H9 (cell line): ENCODE measurements at regions not wholly inside any gene's neighbourhood (a gene's known extent, or its start where the extent isn't known, plus 50 kb on each side); places are given as distances from the start of the nearest gene placed in this dataset.

Experiments used
- DNase-seq: peaks from one replicate; pipeline ENCODE4 v3.0.0-alpha.2; 2017
- H2AFZ ChIP-seq: one replicate; pipeline ENCODE4 v1.6.1; 2013; ENCODE audit warnings: mild to moderate bottlenecking, low read length, control low read depth, moderate library complexity
- H2AK5ac ChIP-seq: 2 replicates; pipeline ENCODE4 v1.6.1; 2013; ENCODE audit warnings: low read length, control low read depth, mixed read lengths; ENCODE audit not compliant: insufficient read length
- H2BK120ac ChIP-seq: one replicate; pipeline ENCODE4 v1.6.1; 2013; ENCODE audit warnings: low read depth, mild to moderate bottlenecking, low read length, control low read depth, inconsistent platforms; ENCODE audit not compliant: poor library complexity, severe bottlenecking
- H2BK12ac ChIP-seq: 2 replicates; pipeline ENCODE4 v1.6.1; 2013; ENCODE audit warnings: low read length, control low read depth, mixed read lengths, low read depth; ENCODE audit not compliant: insufficient read length
- H2BK15ac ChIP-seq: 2 replicates; pipeline ENCODE4 v1.6.1; 2013; ENCODE audit warnings: low read depth, low read length, control low read depth
- H2BK20ac ChIP-seq: one replicate; pipeline ENCODE4 v1.6.1; 2013; ENCODE audit warnings: low read depth, mild to moderate bottlenecking, low read length, control low read depth, inconsistent platforms; ENCODE audit not compliant: poor library complexity, severe bottlenecking
- H2BK5ac ChIP-seq: 2 replicates; pipeline ENCODE4 v1.6.1; 2013; ENCODE audit warnings: low read length, control low read depth, mixed read lengths; ENCODE audit not compliant: insufficient read length
- H3K14ac ChIP-seq: 2 replicates; pipeline ENCODE4 v1.6.1; 2013; ENCODE audit warnings: low read length, control low read depth; ENCODE audit not compliant: insufficient read depth
- H3K18ac ChIP-seq: 2 replicates; pipeline ENCODE4 v1.6.1; 2013; ENCODE audit warnings: low read depth, mild to moderate bottlenecking, mixed read lengths, low read length, control low read depth; ENCODE audit not compliant: insufficient read length
- H3K23ac ChIP-seq: 2 replicates; pipeline ENCODE4 v1.6.1; 2013; ENCODE audit warnings: low read length, control low read depth, mixed read lengths, low read depth; ENCODE audit not compliant: insufficient read length
- H3K23me2 ChIP-seq: 2 replicates; pipeline ENCODE4 v1.6.1; 2013; ENCODE audit warnings: low read depth, mild to moderate bottlenecking, mixed read lengths, low read length, control low read depth; ENCODE audit not compliant: insufficient read length, poor library complexity, severe bottlenecking
- H3K27ac ChIP-seq: 2 replicates; pipeline ENCODE4 v1.5.1; 2013; ENCODE audit warnings: low read length, control low read depth, mixed read lengths, low read depth; ENCODE audit not compliant: insufficient read length
- H3K27me3 ChIP-seq: 2 replicates; pipeline ENCODE4 v1.6.1; 2013; ENCODE audit warnings: low read length, control low read depth, inconsistent platforms; ENCODE audit not compliant: insufficient read depth
- H3K4ac ChIP-seq: 2 replicates; pipeline ENCODE4 v1.6.1; 2013; ENCODE audit warnings: low read depth, mild to moderate bottlenecking, control low read depth, inconsistent platforms, low read length, moderate library complexity
- H3K4me1 ChIP-seq: 2 replicates; pipeline ENCODE4 v1.6.1; 2013; ENCODE audit warnings: low read length, control low read depth, inconsistent platforms; ENCODE audit not compliant: insufficient read depth
- H3K4me2 ChIP-seq: 2 replicates; pipeline ENCODE4 v1.6.1; 2013; ENCODE audit warnings: low read length, control low read depth, mixed read lengths; ENCODE audit not compliant: insufficient read length, insufficient read depth
- H3K56ac ChIP-seq: 2 replicates; pipeline ENCODE4 v1.6.1; 2013; ENCODE audit warnings: low read depth, mild to moderate bottlenecking, mixed read lengths, low read length, control low read depth; ENCODE audit not compliant: insufficient read length
- H3K79me1 ChIP-seq: 2 replicates; pipeline ENCODE4 v1.6.1; 2013; ENCODE audit warnings: low read depth, mild to moderate bottlenecking, moderate library complexity, low read length, control low read depth, inconsistent platforms; ENCODE audit not compliant: insufficient read depth, poor library complexity, severe bottlenecking
- H3K79me2 ChIP-seq: 2 replicates; pipeline ENCODE4 v1.6.1; 2013; ENCODE audit warnings: low read length, control low read depth, inconsistent platforms; ENCODE audit not compliant: insufficient read depth
- H3K9ac ChIP-seq: 2 replicates; pipeline ENCODE4 v1.6.1; 2013; ENCODE audit warnings: low read length, control low read depth, mixed read lengths; ENCODE audit not compliant: insufficient read length; ENCODE audit errors: extremely low read depth
- H3K9me3 ChIP-seq: one replicate; pipeline ENCODE4 v1.6.1; 2013; ENCODE audit warnings: low read depth, low read length, inconsistent platforms; ENCODE audit not compliant: control insufficient read depth
- H3T11ph ChIP-seq: one replicate; pipeline ENCODE4 v1.6.1; 2013; ENCODE audit warnings: mild to moderate bottlenecking, low read length, control low read depth, inconsistent platforms
- H4K20me1 ChIP-seq: one replicate; pipeline ENCODE4 v1.6.1; 2013; ENCODE audit not compliant: control insufficient read depth, insufficient read length, insufficient read depth
- H4K5ac ChIP-seq: 2 replicates; pipeline ENCODE4 v1.6.1; 2013; ENCODE audit warnings: low read depth, mild to moderate bottlenecking, mixed read lengths, low read length, control low read depth; ENCODE audit not compliant: insufficient read length
- H4K8ac ChIP-seq: replicated peaks from 2 replicates; pipeline ENCODE4 v1.6.1; 2013; ENCODE audit warnings: low read length, control low read depth, mixed read lengths, low read depth; ENCODE audit not compliant: insufficient read length
- H4K91ac ChIP-seq: 2 replicates; pipeline ENCODE4 v1.6.1; 2013; ENCODE audit warnings: low read depth, mild to moderate bottlenecking, moderate library complexity, mixed read lengths, low read length, control low read depth; ENCODE audit not compliant: insufficient read length
- H3K27ac Mint-ChIP-seq, 3 experiments: 2 replicates in 2 of 3; 3 replicates in 1 of 3; pipeline ENCODE4 v1.8.0; 2020 to 2021; ENCODE audit warnings: mixed read lengths in 3 of 3, mild to moderate bottlenecking in 1 of 3, moderate library complexity in 1 of 3
- H3K27me3 Mint-ChIP-seq: 2 replicates; pipeline ENCODE4 v1.8.0; 2021; ENCODE audit warnings: low read depth, mild to moderate bottlenecking, moderate library complexity, mixed read lengths
- H3K36me3 Mint-ChIP-seq, 3 experiments: 2 replicates in 2 of 3; 3 replicates in 1 of 3; pipeline ENCODE4 v1.8.0; 2020 to 2021; ENCODE audit warnings: low read depth in 3 of 3, mixed read lengths in 3 of 3; ENCODE audit not compliant: insufficient read depth in 1 of 3
- H3K4me1 Mint-ChIP-seq, 2 experiments: 2 replicates each; pipeline ENCODE4 v1.8.0; 2020; ENCODE audit warnings: mixed read lengths in 2 of 2
- H3K4me3 Mint-ChIP-seq, 2 experiments: 2 replicates in 1 of 2; 3 replicates in 1 of 2; pipeline ENCODE4 v1.8.0; 2020 to 2021; ENCODE audit warnings: mild to moderate bottlenecking in 2 of 2, mixed read lengths in 2 of 2, moderate library complexity in 1 of 2
- H3K9me3 Mint-ChIP-seq, 2 experiments: 2 replicates in 1 of 2; 3 replicates in 1 of 2; pipeline ENCODE4 v1.8.0; 2020; ENCODE audit warnings: mild to moderate bottlenecking in 2 of 2, mixed read lengths in 2 of 2, moderate library complexity in 1 of 2
- CTCF ChIP-seq: fragments of 200-600 bp; sonication (generic); conservative IDR thresholded peaks from 3 replicates; pipeline ENCODE4 v1.8.0; 2021; ENCODE audit warnings: antibody characterized with exemption, mild to moderate bottlenecking
- WGBS: extraction: QIAGEN DNeasy Blood & Tissue Kit; methylation state at CpG from one replicate; pipeline ENCODE4 v1.1.7; 2013; ENCODE audit warnings: missing lambda C conversion rate, low lambda C conversion rate, mixed read lengths; ENCODE audit not compliant: insufficient read length; ENCODE audit errors: extremely low coverage; 5-methylcytosine and 5-hydroxymethylcytosine counted together

GRCh38 chr12:88638966-88639760 is 58.9 kb upstream of the KITLG start:
- no peak overlapping the region for H4K8ac ChIP-seq

More at GRCh38 chr12:88638966-88639760, 58.9 kb upstream of the KITLG start:
- Histone ChIP-seq H3K9ac (no peak overlapping the region), H3K14ac (no peak overlapping the region), H4K5ac (no peak overlapping the region), H4K20me1 (no peaks in the 10 kb centered on the region), H3K27me3 (no peaks in the 10 kb centered on the region), H3K23ac (no peak overlapping the region), H3K4ac (no peak overlapping the region), H4K91ac (no peak overlapping the region), H3K27ac (peak overlapping the region; percentile 32), H2BK12ac (no peak overlapping the region), H3K18ac (no peak overlapping the region), H3K9me3 (no peaks in the 10 kb centered on the region), H2BK120ac (no peak overlapping the region), H2AFZ (peak overlapping the region; percentile 40), H3K4me1 (no peaks in the 10 kb centered on the region), H2BK5ac (no peak overlapping the region), H3K23me2 (no peaks in the 10 kb centered on the region), H2AK5ac (no peak overlapping the region), H3K56ac (no peak overlapping the region), H3K79me2 (no peaks in the 10 kb centered on the region), H3T11ph (no peak overlapping the region), H2BK20ac (no peak overlapping the region), H3K4me2 (no peak overlapping the region), H2BK15ac (no peak overlapping the region), H3K79me1 (no peaks in the 10 kb centered on the region)
- no peak overlapping the region for H3K4me3 Mint-ChIP-seq
- H3K36me3 Mint-ChIP-seq: no peaks in the 10 kb centered on the region
- no peak overlapping the region; a peak in 1 of 7 replicates for H3K27ac Mint-ChIP-seq
- no peak for DNase-seq
- no peak for TF ChIP-seq CTCF
- WGBS: no CpG with 5 or more reads among the region's 6 CpGs
- peaks cover 7 to 11% of the 10 kb centered on the region in 2 experiments for H3K4me1 Mint-ChIP-seq
- H3K9me3 Mint-ChIP-seq: no peaks in the 10 kb centered on the region
- H3K27me3 Mint-ChIP-seq: no peaks in the 10 kb centered on the region
